GM12872 (cell line): ENCODE measurements at regions not wholly inside any gene's neighbourhood (a gene's known extent, or its start where the extent isn't known, plus 50 kb on each side); places are given as distances from the start of the nearest gene placed in this dataset.

Source experiments
- TF ChIP-seq, protein P1 (sequence below): IDR thresholded peaks from 3 replicates; pipeline ENCODE4 v1.5.1; 2011; ENCODE audit warnings: low read depth, mild to moderate bottlenecking, low read length, moderate library complexity; ENCODE audit not compliant: insufficient read depth

- TF ChIP-seq, protein P1, sequence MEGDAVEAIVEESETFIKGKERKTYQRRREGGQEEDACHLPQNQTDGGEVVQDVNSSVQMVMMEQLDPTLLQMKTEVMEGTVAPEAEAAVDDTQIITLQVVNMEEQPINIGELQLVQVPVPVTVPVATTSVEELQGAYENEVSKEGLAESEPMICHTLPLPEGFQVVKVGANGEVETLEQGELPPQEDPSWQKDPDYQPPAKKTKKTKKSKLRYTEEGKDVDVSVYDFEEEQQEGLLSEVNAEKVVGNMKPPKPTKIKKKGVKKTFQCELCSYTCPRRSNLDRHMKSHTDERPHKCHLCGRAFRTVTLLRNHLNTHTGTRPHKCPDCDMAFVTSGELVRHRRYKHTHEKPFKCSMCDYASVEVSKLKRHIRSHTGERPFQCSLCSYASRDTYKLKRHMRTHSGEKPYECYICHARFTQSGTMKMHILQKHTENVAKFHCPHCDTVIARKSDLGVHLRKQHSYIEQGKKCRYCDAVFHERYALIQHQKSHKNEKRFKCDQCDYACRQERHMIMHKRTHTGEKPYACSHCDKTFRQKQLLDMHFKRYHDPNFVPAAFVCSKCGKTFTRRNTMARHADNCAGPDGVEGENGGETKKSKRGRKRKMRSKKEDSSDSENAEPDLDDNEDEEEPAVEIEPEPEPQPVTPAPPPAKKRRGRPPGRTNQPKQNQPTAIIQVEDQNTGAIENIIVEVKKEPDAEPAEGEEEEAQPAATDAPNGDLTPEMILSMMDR = no peak
These were observed 90.9 kb upstream of the CERS6 start for GRCh38 chr2:168365094-168365621.

GRCh38 chr2:168369031-168369430 is 87.0 kb upstream of the CERS6 start:
- TF ChIP-seq, protein P1 = no peak

- TF ChIP-seq, protein P1 = no peak
These were observed 84.6 kb upstream of the CERS6 start for GRCh38 chr2:168371273-168372019.

GRCh38 chr2:168373468-168373867 is 82.6 kb upstream of the CERS6 start:
- TF ChIP-seq, protein P1 = no peak

- TF ChIP-seq, protein P1 = 0 out of 3 replicates have a peak, but pooled peaks have one; percentile 7
These were observed 80.8 kb upstream of the CERS6 start for GRCh38 chr2:168375195-168375798.

DNA sequence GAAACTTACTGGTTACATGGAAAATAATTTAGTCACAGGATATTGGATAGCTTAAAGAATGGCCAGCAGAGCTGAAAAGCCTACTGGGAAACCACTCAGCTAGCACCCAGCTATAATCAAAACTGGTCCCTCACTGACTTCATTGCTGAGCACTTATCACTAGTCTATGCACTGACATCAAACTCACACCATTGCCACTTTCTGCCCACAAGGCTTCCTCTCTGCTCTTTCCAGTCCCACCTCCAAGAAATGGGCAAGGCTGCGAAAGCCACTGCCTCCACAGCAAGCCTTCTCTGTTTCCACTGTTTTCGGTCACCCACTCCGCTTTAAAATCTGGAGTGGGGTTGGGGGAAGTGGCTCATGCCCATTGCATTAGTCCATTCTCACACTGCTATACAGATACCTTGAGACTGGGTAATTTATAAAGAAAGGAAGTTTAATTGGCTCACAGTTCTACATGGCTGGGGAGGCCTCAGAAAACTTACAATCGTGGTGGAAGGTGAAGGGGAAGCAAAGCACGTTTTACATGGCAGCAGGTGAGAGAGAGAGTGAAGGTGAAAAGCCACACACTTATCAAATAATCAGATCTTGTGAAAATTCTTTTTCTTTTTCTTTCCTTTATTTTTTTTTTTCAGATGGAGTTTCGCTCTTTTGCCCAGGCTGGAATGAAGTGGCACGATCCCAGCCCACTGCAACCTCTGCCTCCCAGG is 77.0 kb upstream of the CERS6 start:
- TF ChIP-seq, protein P1 = no peak

GRCh38 chr2:168380500-168380899 is 75.6 kb upstream of the CERS6 start:
- TF ChIP-seq, protein P1 = no peak
